Neutrophil (primary cell): ENCODE measurements at regions not wholly inside any gene's neighbourhood (a gene's known extent, or its start where the extent isn't known, plus 50 kb on each side); places are given as distances from the start of the nearest gene placed in this dataset.

Experiments
- H3K27ac ChIP-seq: fragments of 200-600 bp; sonication (generic); 2 replicates; pipeline ENCODE4 v1.5.1; 2016; ENCODE audit warnings: mild to moderate bottlenecking, moderate library complexity
- H3K27me3 ChIP-seq: fragments of 200-600 bp; sonication (generic); 2 replicates; pipeline ENCODE4 v1.6.0; 2016; ENCODE audit warnings: mild to moderate bottlenecking
- H3K36me3 ChIP-seq: fragments of 200-600 bp; sonication (generic); 2 replicates; pipeline ENCODE4 v1.5.1; 2017
- H3K4me1 ChIP-seq, 2 experiments: fragments of 200-600 bp in 1 of 2; sonication (generic) in 1 of 2; 1 replicate in 1 of 2; 2 replicates in 1 of 2; pipeline versions ENCODE4 v1.5.1 to v1.6.1; 2013 to 2016; ENCODE audit warnings: low read depth in 1 of 2, low read length in 1 of 2, mild to moderate bottlenecking in 1 of 2, moderate library complexity in 1 of 2; ENCODE audit not compliant: control insufficient read depth in 1 of 2, insufficient read depth in 1 of 2
- H3K4me3 ChIP-seq, 2 experiments: fragments of 200-600 bp in 1 of 2; sonication (generic) in 1 of 2; 1 replicate in 1 of 2; 2 replicates in 1 of 2; pipeline ENCODE4 v1.5.1; 2013 to 2016; ENCODE audit warnings: low read depth in 1 of 2, low read length in 1 of 2, mild to moderate bottlenecking in 1 of 2, moderate library complexity in 1 of 2
- H3K9me3 ChIP-seq: fragments of 200-600 bp; sonication (generic); 2 replicates; pipeline ENCODE4 v1.5.1; 2016
- CTCF ChIP-seq: fragments of 200-600 bp; sonication (generic); IDR thresholded peaks from 2 replicates; pipeline ENCODE4 v1.5.1; 2016; ENCODE audit warnings: antibody characterized with exemption

GRCh38 chr5:38151878-38152277, 106.5 kb upstream of the EGFLAM start:
- H3K9me3 ChIP-seq, result no peaks in the 10 kb centered on the region
- TF ChIP-seq CTCF, result no peak
- H3K27ac ChIP-seq, result no peak overlapping the region
- no peak overlapping the region for H3K4me3 ChIP-seq
- H3K27me3 ChIP-seq, result no peaks in the 10 kb centered on the region
- H3K4me1 ChIP-seq, result no peaks in the 10 kb centered on the region
- no peaks in the 10 kb centered on the region for H3K36me3 ChIP-seq

GRCh38 chr5:38149815-38150195, 108.6 kb upstream of the EGFLAM start:
- Histone ChIP-seq H3K27me3 (no peaks in the 10 kb centered on the region), H3K9me3 (no peaks in the 10 kb centered on the region), H3K27ac (no peak overlapping the region), H3K4me3 (no peak overlapping the region), H3K4me1 (no peaks in the 10 kb centered on the region), H3K36me3 (no peaks in the 10 kb centered on the region)
- TF ChIP-seq CTCF, result no peak

- no peak for TF ChIP-seq CTCF
- Histone ChIP-seq H3K4me3 (no peak overlapping the region), H3K4me1 (no peaks in the 10 kb centered on the region), H3K36me3 (no peaks in the 10 kb centered on the region), H3K27ac (no peak overlapping the region), H3K9me3 (no peaks in the 10 kb centered on the region), H3K27me3 (no peaks in the 10 kb centered on the region)
Measured at GRCh38 chr5:38148021-38148625, 110.2 kb upstream of the EGFLAM start.

- Histone ChIP-seq H3K9me3 (no peaks in the 10 kb centered on the region), H3K27me3 (no peaks in the 10 kb centered on the region), H3K36me3 (no peaks in the 10 kb centered on the region), H3K27ac (no peak overlapping the region), H3K4me3 (no peak overlapping the region), H3K4me1 (no peaks in the 10 kb centered on the region)
- no peak for TF ChIP-seq CTCF
Measured at GRCh38 chr5:38143384-38143783, 115.0 kb upstream of the EGFLAM start.

GRCh38 chr5:38141665-38142064, 116.7 kb upstream of the EGFLAM start:
- Histone ChIP-seq H3K9me3 (no peaks in the 10 kb centered on the region), H3K27ac (no peak overlapping the region), H3K27me3 (no peaks in the 10 kb centered on the region), H3K4me1 (no peaks in the 10 kb centered on the region), H3K4me3 (no peak overlapping the region), H3K36me3 (no peaks in the 10 kb centered on the region)
- no peak for TF ChIP-seq CTCF

- no peak for TF ChIP-seq CTCF
- H3K27me3 ChIP-seq, result no peaks in the 10 kb centered on the region
Measured at GRCh38 chr5:38138574-38138973, 119.8 kb upstream of the EGFLAM start.

More at GRCh38 chr5:38138574-38138973, 119.8 kb upstream of the EGFLAM start:
- no peaks in the 10 kb centered on the region for H3K4me1 ChIP-seq
- no peaks in the 10 kb centered on the region for H3K9me3 ChIP-seq
- H3K4me3 ChIP-seq, result no peak overlapping the region
- no peak overlapping the region for H3K27ac ChIP-seq
- H3K36me3 ChIP-seq, result no peaks in the 10 kb centered on the region
